ENCODE measurements at regions not wholly inside any gene's neighbourhood (a gene's known extent, or its start where the extent isn't known, plus 50 kb on each side); places are given as distances from the start of the nearest gene placed in this dataset.

DNA sequence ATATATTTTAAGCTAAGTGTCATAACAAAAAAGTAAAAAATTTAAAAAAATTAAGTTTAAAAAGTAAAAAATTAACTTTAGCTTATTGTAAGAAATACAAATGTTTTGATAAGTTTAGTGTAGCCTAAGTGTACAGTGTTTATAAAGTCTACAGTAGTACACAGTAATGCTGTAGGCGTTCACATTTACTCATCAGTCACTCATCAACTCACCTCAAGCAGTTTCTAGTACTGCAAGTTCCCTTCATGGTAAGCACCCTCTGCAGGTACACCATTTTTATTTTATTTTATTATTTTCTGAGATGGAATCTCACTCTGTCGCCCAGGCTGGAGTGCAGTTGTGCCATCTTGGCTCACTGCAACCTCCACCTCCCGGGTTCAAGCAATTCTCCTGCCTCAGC, 316.0 kb downstream of the FGFR2 start:
- DNase-seq, result no peak

DNA sequence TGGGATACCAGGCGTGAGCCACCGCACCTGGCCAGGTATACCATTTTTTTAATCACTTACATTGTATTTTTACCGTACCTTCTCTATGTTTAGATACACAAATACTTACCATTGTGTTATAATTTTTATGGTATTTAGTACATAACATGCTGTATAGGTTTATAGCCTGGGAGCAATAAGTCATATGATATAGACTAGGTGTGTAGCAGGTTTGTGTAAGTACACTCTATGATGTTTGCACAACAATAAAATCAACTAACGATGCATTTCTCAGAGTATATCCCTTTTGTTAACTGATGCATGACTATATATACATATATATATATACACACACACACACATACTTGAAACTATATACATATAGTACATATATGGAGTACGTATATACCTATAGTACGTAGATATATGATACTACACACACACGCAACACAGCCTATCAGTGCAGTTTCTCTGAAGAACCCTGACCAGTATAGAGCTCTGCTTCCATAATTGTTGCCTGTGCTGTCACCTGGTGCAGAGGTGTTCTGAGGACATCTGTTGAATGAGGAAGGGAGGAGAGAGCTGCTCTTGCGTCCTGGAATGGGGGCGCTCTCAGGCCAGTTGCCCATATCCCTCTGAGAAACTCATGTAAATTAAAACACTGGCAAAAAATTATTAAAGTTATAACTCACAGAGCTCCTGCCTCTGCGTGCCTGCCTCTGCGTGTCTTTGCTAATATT, 315.3 kb downstream of the FGFR2 start:
- no peak for DNase-seq

DNA sequence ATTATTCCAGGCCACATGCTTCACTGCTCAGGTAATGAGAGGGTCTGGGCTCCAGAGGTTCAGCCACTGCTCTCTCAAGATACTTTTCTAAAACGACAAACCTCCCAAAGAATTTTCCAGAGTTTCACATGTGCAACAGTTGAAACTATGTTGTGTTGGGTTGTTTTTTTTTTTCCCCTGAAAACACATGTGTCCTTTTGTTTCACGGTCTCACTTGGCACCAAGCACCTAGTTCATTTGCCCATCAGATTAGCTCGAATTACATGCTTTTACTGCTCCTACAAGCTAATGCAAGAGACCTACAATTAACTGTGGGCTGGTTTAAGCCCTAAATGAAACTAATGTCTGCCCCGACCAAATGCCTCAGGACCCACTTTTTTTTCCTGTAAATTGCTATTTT, 313.3 kb downstream of the FGFR2 start:
- DNase-seq, result no peak

DNA sequence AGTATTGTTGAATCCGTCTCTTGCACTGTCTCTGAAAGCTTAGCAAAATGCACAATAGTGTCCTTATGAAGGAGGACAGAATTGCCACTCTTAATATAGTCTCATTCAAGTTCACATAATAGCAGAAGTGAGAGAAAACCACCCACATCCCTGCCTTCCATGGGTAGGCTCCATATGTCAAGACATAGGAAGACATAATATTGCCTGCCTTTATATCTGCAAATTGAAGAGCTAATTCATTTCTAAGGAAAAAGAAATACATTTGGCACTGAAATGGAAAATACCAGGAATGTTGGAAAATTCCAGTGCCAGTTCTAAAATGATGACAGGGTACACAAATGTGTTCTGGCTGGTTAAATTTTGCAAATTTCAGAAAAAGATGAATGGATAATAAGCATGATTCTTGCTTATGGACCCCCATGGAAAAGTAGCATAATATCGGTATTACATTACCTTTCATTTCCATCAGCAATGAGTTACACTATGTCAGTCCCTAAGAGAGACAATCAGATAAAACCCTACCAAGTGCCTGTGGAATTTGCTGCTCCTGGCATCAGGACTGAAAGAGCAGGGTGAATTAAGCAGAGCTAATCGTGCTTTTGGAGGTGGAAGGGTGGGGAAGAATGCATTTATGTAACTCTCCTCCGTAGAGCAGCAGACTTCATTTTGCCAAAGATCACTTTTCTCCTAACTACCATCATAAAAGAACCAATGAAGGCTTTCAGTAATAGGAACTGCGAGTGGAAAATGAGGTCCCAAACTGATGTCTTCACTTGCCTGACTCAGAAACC, 312.6 kb downstream of the FGFR2 start:
- DNase-seq, result no peak

DNA sequence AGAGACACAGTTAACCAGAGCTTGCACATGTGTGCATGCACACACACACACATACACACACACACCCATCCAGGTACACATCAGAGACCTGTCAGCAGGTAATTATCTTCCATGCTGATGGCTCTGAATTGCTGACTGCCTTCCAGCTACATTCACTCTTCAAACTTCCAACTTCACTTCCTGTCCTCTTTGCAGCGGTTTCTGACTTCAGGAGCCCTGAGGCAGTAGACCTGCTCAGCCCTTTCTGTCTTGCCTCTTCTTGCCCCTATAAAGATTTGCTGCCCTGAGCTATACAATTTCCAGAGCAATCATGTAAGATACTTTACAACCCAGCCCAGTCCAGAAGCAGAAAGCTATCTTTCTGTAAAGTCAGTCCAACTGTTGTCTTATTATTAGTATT, 310.2 kb downstream of the FGFR2 start:
- DNase-seq, result no peak

DNA sequence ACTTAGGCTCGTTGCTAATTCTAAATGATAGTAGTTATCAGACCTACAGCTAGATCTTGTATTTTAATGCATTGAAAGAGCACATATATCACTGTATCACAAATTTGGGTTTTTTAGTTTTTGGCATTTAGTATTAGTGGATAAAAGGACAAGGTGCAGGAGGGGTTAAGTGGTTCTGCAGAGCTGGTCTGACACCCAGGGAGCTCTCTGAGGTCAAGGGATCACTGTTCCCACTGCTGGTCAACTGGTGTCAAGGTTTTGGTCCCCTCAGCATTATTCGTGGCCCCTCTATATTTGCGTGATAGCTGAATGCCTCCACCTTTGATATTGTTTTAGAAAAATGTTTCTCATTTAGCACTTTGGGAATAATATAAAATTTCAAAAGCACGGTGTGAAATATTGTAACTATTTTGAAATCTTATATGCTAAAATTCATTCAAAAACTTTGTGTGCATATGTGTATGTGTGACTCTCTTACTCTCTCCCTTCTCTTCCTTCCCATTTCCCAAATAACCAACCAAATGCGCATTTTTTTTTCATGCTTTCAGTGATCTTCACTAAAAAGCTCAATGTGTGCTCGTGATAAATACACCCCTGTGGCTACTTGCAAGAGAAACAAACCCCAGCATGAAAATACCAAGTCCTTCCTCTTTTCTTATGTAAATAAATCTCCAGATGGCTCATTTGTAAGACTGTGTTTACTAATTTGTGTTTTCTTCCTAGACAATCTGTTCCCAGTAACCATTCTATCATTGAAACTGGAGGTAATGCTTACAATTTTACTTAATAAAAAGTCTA, 309.2 kb downstream of the FGFR2 start:
- DNase-seq, result no peak

DNA sequence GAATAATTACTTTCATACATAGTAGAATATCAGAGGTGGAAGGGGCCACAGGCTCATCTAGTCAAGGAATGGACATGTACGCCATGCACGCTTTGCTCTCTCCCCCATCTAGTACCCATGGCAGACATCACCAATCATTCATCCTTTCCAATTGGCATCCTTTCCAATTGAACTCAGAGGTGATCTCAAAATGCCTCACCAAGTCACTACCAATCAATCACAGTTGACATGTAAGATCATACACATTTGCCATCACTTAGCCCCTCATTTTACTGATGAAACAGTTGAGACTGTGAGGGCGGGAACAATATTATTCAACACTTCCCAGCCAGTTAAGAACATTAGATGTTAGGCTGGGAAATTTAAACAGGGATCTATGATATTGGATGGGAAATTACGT, 308.4 kb downstream of the FGFR2 start:
- no peak for DNase-seq

DNA sequence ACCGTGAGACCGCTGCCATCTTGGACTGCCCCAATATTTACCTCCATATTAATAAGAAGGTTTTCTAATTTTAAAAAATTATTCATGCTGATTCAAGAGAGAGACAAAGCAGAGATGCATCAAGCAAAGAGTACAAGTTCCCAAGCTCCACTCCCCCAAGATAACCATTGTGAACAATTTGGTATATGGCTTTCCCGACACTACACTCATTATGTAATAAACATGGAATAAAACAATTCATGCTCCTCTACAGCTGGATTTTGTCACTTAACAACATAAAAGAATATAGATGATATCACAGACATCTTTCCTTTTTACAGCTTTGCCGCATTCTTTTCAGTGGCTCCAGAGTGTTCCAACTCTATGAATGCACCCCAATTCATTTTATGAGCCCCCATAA, 307.6 kb downstream of the FGFR2 start:
- no peak for DNase-seq

DNA sequence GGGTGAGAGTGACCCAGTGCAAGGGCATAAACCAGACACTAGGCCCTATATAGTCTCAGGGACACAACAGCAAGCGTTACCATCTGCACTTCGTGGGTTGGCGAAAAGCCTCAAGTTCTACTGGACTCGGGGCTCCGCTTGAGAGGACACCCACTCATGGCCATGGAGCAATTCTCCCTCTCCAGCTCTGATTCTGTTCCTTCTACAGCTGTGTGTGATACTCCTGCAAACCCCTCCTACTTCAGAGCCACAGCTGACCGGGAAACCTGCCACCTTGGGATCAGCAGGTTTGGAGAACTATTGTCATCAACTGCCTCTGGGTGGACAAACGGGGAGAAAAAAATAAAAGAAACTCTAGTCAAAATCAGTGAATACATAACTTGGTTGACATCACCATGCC, 306.9 kb downstream of the FGFR2 start:
- DNase-seq, result no peak

DNA sequence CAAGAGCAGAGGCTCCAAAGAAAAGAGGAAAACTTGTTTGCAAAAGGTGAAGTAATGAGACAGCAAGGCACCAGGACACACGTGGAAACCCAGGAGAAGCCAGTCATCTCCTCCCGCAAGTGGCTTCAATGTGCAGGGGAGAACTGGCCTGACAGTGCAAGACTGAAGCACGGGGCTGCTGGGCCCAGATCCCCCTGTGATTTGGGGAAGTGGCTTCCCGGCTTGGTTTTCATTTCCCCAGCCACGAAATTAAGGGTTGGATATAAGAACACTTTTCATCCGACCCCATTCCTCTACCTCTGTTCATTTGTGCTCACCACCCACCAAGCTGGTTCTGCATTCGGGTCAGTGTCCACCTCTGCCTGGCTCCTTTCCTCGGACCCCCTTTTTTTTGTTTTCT, 306.4 kb downstream of the FGFR2 start:
- no peak for DNase-seq

DNA sequence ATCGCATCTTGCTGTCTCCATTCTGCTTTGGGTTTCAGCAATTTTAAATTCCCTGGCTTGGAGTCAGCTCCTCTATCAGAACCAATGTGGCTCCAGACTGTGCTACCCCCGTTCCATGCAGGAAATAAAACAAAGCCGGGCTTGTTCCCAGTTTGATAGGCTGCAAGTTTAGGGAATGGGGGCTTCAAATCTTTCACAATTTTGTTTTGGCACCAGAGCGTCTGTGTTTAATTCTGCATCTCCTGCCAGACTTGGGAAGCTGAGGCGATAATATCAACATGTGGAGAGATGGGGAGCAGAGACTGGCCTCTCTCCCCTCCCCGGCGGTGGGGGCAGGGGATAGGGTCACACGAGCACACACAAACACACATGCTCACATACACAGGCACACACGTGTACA, 305.9 kb downstream of the FGFR2 start:
- no peak for DNase-seq

DNA sequence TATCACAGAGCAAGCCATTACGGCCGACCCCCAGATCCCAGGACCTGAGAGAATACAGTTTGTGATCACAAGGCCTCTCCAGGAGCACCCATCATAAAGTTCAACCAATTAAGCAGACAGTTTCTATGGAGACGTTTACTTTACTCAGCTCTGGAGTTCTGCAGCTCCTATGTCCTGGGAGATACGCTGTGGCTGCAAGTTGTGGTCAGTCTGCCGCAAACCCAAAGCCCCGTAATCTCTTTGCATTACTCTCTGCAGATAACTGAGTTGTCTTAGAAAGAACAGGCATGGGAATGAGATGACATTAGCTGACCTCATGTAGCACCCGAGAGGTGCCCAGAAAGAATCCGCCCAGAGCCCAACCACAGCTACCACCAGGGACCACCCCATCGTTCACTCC, 305.1 kb downstream of the FGFR2 start:
- DNase-seq, result no peak

DNA sequence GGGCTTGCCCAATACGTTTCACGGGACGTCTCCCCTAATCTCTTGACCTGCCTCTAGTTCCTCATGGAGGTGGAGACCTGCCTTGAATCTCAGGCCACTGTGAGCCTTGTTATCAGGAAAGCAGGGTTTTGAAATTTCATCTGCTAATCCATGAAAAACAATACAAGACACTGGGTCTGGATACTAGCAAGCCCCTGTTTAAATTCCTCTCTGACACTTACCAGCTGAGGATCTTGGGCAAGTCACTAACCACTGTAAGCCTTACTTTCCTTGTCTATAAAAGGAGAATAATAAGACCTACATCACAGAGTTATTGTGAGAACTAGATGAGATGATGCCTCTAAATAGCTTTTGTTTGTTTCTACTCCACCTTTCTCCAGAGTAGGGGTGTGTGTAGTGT, 303.6 kb downstream of the FGFR2 start:
- DNase-seq, result no peak

DNA sequence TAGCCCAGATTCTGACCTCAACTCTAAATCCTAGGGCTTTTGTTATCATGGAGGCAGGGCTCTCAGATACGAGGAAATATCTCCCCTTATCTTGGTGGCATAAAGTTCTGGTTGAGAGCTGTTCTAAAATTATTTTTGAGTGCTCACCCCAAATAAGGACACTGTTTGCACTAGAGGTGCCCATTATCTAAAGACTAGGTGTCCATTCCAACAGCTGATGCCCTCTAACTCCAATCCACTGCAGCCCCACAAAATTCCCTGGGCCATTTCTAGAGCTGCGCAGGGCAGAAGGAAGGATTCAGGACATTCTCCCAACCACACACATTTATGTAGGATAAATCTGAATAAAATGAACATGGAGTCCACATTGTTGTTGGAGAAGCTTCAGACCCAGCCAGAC, 301.9 kb downstream of the FGFR2 start:
- no peak for DNase-seq

DNA sequence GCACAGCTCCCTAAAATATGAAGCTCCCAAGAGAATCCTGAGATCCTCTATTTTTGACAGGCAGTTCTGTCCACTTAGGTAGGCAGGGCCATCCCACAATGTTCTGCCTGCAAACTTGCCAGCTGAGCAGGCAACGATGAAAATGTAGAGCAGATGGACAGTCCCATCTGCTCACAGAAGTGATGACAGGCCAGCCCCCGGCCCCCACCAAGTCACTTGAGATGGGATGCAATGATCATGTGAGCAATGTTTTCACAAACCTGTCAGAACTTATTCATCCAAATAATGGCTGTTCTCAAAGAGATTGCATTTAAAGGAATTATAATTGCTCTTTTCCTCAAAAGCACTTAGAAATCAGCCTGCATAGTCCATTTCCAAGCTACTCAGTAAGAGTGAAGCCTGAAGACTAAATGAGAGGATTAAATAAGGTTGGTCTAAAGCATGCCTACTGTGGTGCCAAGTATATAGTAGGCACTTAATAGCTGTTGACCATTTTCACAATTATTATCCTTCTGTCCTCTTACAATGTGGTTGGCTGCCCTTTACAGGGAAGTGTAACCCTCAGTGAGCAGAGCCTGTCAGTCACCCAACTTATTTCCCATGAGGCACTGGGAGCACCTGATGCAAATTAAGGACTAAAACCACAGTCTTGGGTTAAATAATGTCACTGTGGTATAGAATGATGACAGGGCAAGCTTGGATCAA, 301.2 kb downstream of the FGFR2 start:
- DNase-seq, result no peak

DNA sequence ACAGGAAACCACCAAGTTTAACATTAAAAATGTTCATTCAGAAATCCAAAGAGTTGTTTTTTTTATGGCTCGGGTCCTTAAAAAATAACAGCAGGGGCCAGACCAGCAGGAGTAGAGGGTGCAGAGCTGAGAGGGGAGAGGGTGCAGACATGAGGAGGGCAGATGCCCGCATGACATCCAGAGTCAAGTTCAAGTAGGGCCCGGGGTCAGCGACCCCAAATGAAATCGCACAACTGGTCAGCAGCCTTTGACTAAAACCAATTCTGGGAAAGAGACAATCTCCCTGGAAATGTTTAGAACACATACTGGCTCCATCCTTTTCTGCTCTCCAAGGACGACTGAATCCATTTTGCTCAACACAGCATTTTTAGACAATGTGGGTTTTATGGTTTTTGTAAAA, 297.5 kb downstream of the FGFR2 start:
- no peak for DNase-seq

DNA sequence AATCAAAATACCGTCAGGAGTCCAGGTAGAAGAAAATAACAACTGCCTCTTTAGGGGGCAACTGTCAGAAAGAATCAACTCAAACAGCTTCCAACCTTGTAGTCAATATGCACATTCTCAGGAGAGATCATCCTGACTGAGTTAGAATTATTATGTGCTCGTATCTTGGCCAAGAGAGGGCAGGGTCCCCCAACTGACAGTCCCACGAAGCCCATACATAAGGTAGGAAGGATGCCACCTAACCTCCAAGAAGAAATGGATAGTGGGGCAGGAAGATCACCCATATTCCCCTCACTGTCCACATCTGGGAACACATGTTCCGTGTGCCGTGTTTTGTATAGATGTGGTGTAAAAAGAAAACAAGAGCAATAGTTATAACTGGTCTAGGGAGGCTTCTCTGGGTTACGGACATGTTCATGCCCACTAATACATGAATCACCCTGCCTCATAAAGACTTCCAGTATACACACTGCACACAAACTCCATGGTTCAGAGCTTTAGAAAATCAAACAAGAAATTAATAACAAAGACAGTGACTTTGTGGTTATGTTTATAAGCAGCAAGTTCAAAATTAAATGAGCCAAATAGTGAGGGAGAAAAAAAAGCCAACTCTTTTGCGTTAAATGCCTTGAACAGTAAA, 295.6 kb downstream of the FGFR2 start:
- DNase-seq, result no peak

DNA sequence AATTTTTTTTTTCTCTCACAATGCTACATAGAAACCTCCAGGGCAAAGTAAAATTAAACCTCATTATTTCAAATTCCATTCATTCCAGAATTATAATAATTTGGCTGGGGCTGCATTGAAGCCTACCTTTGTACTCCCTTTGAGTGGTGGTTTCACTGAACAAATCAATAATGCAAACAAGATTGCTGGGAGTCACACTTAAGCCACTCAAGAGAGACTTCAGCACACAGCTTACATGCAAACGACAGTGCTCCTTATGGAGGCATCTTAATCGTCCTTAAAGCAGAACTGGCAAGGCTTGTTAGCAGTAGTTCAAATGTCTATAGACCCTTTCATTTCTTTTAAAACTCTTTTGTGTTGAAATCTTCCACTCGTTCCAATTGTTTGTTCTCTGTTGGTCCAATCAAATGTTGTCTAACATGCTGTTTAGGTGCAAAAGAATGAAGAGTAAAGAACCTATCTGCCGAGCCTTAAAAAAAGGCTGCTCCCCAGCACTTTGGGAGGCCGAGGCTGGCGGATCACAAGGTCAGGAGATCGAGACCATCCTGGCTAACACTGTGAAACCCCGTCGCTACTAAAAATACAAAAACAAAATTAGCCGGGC, 294.9 kb downstream of the FGFR2 start:
- no peak for DNase-seq

DNA sequence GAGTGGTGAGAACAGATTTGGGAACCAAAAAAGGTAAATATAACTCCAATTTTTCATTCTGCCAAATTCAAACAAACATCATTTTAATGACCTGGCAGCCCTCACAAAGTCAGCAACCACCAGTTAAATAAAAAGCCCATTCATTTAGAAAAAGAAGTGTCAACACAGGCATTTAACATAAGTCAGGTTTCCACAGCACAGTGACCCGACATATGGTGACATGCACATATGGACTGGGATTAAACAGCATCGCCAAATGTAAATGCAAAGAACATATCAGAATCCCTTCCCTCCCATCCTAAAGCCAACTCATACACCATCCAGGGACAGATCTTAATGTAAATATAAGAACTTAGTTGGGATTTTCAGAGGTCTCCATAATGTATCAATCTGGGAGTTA, 293.2 kb downstream of the FGFR2 start:
- DNase-seq, result no peak

DNA sequence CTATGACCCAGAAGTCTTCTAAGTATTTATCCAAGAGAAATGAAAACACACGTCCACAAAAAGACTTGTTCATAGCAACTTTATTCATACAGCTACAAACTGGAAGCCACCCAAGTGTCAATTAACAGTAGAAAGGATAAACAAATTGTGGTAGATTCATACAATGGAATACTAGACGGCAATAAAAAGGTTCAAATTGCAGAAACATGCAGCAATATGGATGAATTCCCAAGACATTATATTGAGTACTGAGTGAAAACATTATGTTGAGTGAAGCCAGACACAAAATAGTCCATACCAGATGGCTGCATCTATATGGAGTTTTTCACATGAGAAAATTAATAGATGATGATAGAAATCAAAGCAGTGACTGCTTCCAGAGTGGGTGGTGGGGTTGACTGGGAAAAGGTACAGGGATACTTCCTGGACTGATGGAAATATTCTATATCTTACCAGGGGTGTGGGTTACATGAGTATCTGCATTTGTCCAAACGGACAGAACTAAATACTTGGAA, 292.0 kb downstream of the FGFR2 start:
- DNase-seq, result no peak

DNA sequence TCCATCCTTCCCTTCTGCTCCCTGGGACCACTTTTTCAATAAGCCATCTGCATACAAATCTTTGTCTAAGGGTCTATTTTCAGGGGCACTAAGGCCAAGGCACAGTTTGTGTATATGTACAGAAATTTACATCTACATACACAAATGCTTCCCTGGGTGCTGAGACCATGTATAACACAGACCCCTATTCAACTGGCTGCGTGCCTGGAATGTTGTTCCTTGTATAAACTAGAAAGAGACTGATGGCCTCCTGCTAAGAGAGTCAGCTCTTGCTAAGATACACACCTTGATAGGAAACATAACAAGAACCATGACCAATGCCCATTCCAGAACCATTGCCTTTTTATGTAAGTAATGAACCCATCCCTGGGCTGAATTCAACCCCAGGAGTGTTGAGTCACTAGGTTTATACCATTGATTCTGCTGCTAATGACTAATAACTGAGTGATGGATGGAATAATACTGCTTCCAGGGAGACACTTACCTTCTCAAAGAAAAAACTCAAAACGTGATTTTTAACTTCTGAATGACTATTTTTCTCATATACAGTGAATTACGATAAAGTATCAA, 290.7 kb downstream of the FGFR2 start:
- DNase-seq, result no peak

DNA sequence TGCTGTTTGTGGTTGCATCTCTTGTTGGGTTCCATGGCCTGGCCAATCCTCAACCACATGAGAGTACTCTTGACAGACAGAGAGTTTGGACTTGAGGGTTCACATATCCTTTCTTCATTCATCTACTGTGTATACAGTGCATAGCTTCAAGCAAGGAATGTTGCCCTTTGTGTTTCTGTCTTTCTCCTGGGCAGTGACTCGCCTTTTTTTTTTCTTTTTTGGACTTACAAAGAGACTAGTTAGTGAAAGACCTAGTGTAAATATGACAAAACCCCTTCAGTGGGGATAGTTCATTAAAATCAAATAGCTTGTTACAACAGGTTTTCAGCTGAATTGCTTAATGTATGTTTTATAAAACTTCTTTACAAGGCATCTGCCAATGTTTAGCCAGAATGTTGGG, 290.2 kb downstream of the FGFR2 start:
- no peak for DNase-seq

Data from right hindlimb (tissue), 1 donor.